Neural progenitor cell (in vitro differentiated cells): ENCODE measurements at regions not wholly inside any gene's neighbourhood (a gene's known extent, or its start where the extent isn't known, plus 50 kb on each side); places are given as distances from the start of the nearest gene placed in this dataset.

Source experiments
- CTCF ChIP-seq: fragments of 200-600 bp; sonication (generic); IDR thresholded peaks from 2 replicates; pipeline ENCODE4 v1.5.1; 2017; ENCODE audit warnings: antibody characterized with exemption, mild to moderate bottlenecking
- EZH2 ChIP-seq: fragments of 200-600 bp; sonication (generic); IDR thresholded peaks from 2 replicates; pipeline ENCODE4 v1.6.1; 2017; ENCODE audit warnings: antibody characterized with exemption, mild to moderate bottlenecking, moderate library complexity
- EZH2phosphoT487 ChIP-seq: fragments of 200-600 bp; sonication (generic); IDR thresholded peaks from 2 replicates; pipeline ENCODE4 v1.6.1; 2017; ENCODE audit warnings: antibody characterized with exemption

GRCh38 chr18:9020221-9020620, 82.3 kb upstream of the NDUFV2 start:
- TF ChIP-seq CTCF (no peak), EZH2 (no peak), EZH2phosphoT487 (no peak)
